HUES48 (cell line): ENCODE measurements at regions not wholly inside any gene's neighbourhood (a gene's known extent, or its start where the extent isn't known, plus 50 kb on each side); places are given as distances from the start of the nearest gene placed in this dataset.
"Not testable (repeated sequence)": the region's sequence is repeated elsewhere in the genome, so short reads cannot be mapped to it uniquely, and the experiment has no call there.

Source experiments
- H3K27ac ChIP-seq: one replicate; pipeline ENCODE4 v1.7.0; 2013; ENCODE audit warnings: low read depth, low read length, inconsistent platforms
- H3K27me3 ChIP-seq: 2 replicates; pipeline ENCODE4 v1.6.1; 2013; ENCODE audit warnings: mild to moderate bottlenecking, low read length; ENCODE audit not compliant: control insufficient read depth, insufficient read depth
- H3K36me3 ChIP-seq: 2 replicates; pipeline ENCODE4 v1.6.1; 2013; ENCODE audit warnings: low read length; ENCODE audit not compliant: control insufficient read depth, insufficient read depth
- H3K4me1 ChIP-seq: 2 replicates; pipeline ENCODE4 v1.6.1; 2013; ENCODE audit warnings: mild to moderate bottlenecking, low read length; ENCODE audit not compliant: control insufficient read depth, insufficient read depth
- H3K4me3 ChIP-seq: 2 replicates; pipeline ENCODE4 v1.5.1; 2013; ENCODE audit warnings: mild to moderate bottlenecking, low read depth, low read length
- H3K9ac ChIP-seq: 2 replicates; pipeline ENCODE4 v1.6.1; 2013; ENCODE audit warnings: mild to moderate bottlenecking, low read depth, low read length, moderate library complexity
- H3K9me3 ChIP-seq: 2 replicates; pipeline ENCODE4 v1.6.1; 2013; ENCODE audit warnings: low read length; ENCODE audit not compliant: control insufficient read depth, insufficient read depth

GRCh38 chr6:168804331-168804730, 363.3 kb downstream of the SMOC2 start:
- H3K4me3 ChIP-seq: no peak overlapping the region
- H3K4me1 ChIP-seq: peaks cover 6% of the 10 kb centered on the region; the same call in 1 of the 2 replicates
- no peaks in the 10 kb centered on the region for H3K9me3 ChIP-seq
- H3K9ac ChIP-seq: no peak overlapping the region
- H3K27ac ChIP-seq: no peak overlapping the region
- no peaks in the 10 kb centered on the region for H3K27me3 ChIP-seq
- no peaks in the 10 kb centered on the region for H3K36me3 ChIP-seq

GRCh38 chr6:168803874-168804273, 362.9 kb downstream of the SMOC2 start:
- H3K36me3 ChIP-seq: no peaks in the 10 kb centered on the region
- H3K4me1 ChIP-seq: peaks cover 6% of the 10 kb centered on the region; the same call in 1 of the 2 replicates
- no peak overlapping the region for H3K4me3 ChIP-seq
- no peak overlapping the region for H3K9ac ChIP-seq
- H3K9me3 ChIP-seq: no peaks in the 10 kb centered on the region
- no peak overlapping the region for H3K27ac ChIP-seq
- H3K27me3 ChIP-seq: no peaks in the 10 kb centered on the region

DNA sequence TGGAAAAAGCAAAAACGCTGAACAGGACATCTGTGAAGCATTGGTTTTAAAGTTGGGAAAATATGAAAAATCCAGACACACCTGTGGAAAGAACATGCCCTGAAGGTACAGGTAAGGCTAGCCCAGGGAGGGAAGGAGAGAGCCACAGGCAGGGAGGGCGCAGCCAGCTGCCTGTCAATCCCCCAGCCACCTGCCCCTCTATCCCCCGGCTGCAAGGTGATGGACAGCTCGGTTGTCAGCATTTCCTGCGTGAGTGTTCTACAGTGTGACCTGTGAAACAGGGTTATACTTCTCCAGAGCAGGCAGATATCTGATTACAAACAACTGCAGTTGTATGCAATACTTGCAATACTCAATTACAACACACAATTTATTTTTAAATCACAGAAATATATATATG, 358.1 kb downstream of the SMOC2 start:
- no peaks in the 10 kb centered on the region for H3K4me1 ChIP-seq
- H3K9ac ChIP-seq: no peak overlapping the region
- H3K27ac ChIP-seq: no peak overlapping the region
- H3K27me3 ChIP-seq: no peaks in the 10 kb centered on the region
- H3K9me3 ChIP-seq: no peaks in the 10 kb centered on the region; the same call in 1 of the 2 replicates
- no peaks in the 10 kb centered on the region for H3K36me3 ChIP-seq
- no peak overlapping the region for H3K4me3 ChIP-seq

DNA sequence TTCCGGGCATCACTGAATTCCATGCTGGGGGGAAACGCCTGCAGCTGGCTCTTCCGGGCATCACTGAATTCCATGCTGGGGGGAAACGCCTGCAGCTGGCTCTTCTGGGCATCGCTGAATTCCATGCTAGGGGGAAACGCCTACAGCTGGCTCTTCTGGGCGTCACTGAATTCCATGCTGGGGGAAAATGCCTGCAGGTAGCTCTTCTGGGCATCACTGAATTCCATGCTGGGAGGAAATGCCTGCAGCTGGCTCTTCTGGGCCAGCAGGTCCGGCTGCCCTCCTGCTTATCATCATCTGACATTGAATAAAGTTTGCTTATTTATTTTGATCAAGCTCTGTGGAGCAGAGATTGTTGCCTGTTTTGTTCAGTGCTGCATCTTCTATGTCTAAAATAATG, 355.1 kb downstream of the SMOC2 start:
- H3K9me3 ChIP-seq: no peaks in the 10 kb centered on the region; the same call in 1 of the 2 replicates
- no peaks in the 10 kb centered on the region for H3K36me3 ChIP-seq
- H3K27me3 ChIP-seq: no peaks in the 10 kb centered on the region
- H3K9ac ChIP-seq: no peak overlapping the region
- no peak overlapping the region for H3K4me3 ChIP-seq
- H3K4me1 ChIP-seq: no peaks in the 10 kb centered on the region
- H3K27ac ChIP-seq: no peak overlapping the region

- not testable (repeated sequence) for H3K27ac ChIP-seq, H3K36me3 ChIP-seq, H3K4me1 ChIP-seq
Observed at GRCh38 chr6:168795611-168796010, 354.6 kb downstream of the SMOC2 start.

DNA sequence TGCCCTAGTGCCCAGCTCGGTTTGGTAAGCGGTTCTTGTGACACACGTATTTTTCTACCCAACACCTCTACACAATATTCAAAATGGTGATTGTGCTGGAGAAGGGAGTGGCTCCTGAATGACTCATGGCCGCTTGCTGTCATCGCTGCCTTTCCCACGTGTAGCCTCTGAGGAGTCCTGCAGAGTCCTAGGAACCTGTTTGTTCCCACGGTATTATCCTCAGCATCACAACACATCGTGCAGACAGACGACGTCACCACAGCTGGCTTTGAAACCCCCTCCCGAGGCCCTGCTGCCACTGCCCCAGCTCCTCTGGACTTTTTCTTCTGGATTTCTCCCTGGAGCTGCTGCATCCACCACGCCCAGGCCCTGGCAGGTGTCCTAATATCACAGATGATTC, 353.5 kb downstream of the SMOC2 start:
- H3K36me3 ChIP-seq: no peaks in the 10 kb centered on the region
- H3K9ac ChIP-seq: no peak overlapping the region
- H3K27me3 ChIP-seq: no peaks in the 10 kb centered on the region
- no peak overlapping the region for H3K4me3 ChIP-seq
- no peak overlapping the region for H3K27ac ChIP-seq
- no peaks in the 10 kb centered on the region; the same call in 1 of the 2 replicates for H3K9me3 ChIP-seq
- no peaks in the 10 kb centered on the region for H3K4me1 ChIP-seq

More at GRCh38 chr6:168795611-168796010, 354.6 kb downstream of the SMOC2 start:
- H3K4me3 ChIP-seq, H3K27me3 ChIP-seq, H3K9ac ChIP-seq, H3K9me3 ChIP-seq: not testable (repeated sequence)

DNA sequence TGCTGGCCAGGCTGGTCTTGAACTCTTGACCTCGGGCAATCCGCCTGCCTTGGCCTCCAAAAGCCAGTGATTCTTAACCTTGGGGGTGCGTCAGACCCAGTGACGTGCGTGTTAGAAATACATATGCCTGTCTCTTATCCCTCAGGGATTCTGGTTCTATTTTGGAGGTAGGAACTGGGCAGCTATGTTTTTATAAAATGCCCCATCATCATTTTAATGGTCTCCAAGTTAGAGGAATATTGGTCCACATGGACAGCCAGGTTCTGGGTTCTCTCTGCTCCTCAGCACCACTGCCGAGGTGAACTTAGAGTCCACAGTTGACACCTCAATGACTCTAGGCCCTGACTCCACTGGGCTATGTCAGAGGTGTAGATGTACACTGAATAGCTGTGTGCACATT, 352.7 kb downstream of the SMOC2 start:
- Histone ChIP-seq H3K27me3 (no peaks in the 10 kb centered on the region), H3K4me1 (no peaks in the 10 kb centered on the region)

GRCh38 chr6:168791917-168792316, 350.9 kb downstream of the SMOC2 start:
- Histone ChIP-seq H3K27me3 (no peaks in the 10 kb centered on the region), H3K4me1 (no peaks in the 10 kb centered on the region), H3K36me3 (no peaks in the 10 kb centered on the region), H3K4me3 (no peak overlapping the region), H3K27ac (no peak overlapping the region), H3K9ac (no peak overlapping the region), H3K9me3 (no peaks in the 10 kb centered on the region; the same call in 1 of the 2 replicates)

More for the DNA sequence above, 352.7 kb downstream of the SMOC2 start:
- Histone ChIP-seq H3K4me3 (no peak overlapping the region), H3K36me3 (no peaks in the 10 kb centered on the region), H3K27ac (no peak overlapping the region), H3K9ac (no peak overlapping the region), H3K9me3 (no peaks in the 10 kb centered on the region; the same call in 1 of the 2 replicates)

DNA sequence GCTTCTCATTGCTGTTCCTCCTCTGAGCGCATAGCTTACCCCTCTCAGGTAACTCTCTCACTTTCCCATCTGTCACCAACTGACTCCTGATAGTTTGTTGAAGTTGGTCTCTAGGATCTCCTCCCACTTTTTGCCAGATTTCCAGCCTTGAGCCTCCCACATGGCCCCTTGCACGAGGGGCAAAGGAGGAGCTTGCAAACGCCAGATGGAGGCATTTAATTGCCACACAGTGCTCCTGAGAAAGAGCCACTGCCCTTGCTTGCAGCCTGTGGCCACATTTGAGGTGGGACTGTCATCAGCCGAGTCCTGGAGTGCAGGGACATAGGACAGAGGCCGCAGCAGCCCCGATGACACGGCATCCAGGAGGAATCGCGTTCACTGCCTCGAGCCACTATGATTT, 348.7 kb downstream of the SMOC2 start:
- no peaks in the 10 kb centered on the region for H3K36me3 ChIP-seq
- no peaks in the 10 kb centered on the region for H3K4me1 ChIP-seq
- no peak overlapping the region for H3K9ac ChIP-seq
- H3K9me3 ChIP-seq: no peaks in the 10 kb centered on the region; the same call in 1 of the 2 replicates
- H3K27ac ChIP-seq: no peak overlapping the region
- no peaks in the 10 kb centered on the region for H3K27me3 ChIP-seq
- no peak overlapping the region for H3K4me3 ChIP-seq

DNA sequence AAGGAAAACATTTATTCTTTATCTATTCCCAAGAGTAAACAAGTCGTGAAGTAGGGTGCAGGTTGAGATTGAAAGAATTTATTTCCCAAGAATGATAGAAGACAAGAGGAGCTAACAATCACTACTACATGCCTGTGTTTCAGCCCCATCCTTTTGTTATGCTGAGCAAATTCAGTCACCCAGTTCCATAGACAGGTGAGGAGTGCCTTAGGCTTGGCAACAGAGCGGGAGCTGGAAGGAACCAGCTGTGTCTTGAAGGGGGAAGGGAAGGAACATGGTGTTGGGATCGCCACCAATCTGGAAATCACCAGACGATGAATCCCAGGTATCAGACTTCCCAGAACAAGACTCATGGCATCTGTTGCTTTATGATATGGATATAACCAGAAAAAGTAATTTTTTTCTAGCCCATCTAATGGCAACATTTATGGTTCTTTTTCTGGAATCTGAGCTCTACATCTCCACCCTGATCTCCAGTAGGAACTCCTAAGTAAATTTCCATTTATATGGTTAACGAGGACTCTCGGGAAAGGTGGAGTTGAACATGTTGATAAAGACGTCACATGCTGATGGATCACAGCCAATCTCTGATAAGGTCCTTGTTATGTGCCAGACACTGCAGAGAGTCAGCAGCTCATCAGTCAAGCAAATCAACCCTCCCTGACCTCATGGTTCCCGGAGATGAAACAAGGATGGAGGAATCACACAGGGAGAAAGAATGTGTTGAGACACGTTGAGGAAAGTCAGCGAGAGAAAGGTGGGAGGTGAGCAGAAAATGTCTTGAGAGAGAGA, 344.9 kb downstream of the SMOC2 start:
- Histone ChIP-seq H3K27me3 (no peaks in the 10 kb centered on the region), H3K9ac (no peak overlapping the region), H3K4me3 (no peak overlapping the region), H3K4me1 (no peaks in the 10 kb centered on the region), H3K27ac (no peak overlapping the region), H3K9me3 (no peaks in the 10 kb centered on the region), H3K36me3 (no peaks in the 10 kb centered on the region)

GRCh38 chr6:168784426-168784825, 343.4 kb downstream of the SMOC2 start:
- H3K4me3 ChIP-seq: no peak overlapping the region
- no peaks in the 10 kb centered on the region for H3K27me3 ChIP-seq
- H3K36me3 ChIP-seq: no peaks in the 10 kb centered on the region
- H3K4me1 ChIP-seq: no peaks in the 10 kb centered on the region
- H3K27ac ChIP-seq: no peak overlapping the region
- no peak overlapping the region for H3K9ac ChIP-seq
- H3K9me3 ChIP-seq: no peaks in the 10 kb centered on the region
